SKM-1 (cell line): ENCODE measurements at regions not wholly inside any gene's neighbourhood (a gene's known extent, or its start where the extent isn't known, plus 50 kb on each side); places are given as distances from the start of the nearest gene placed in this dataset.

Experiments
- DNase-seq: peaks from one replicate; lab custom pipeline; 2025; ENCODE audit not compliant: unreplicated experiment; lab: John Stamatoyannopoulos, UW

DNA sequence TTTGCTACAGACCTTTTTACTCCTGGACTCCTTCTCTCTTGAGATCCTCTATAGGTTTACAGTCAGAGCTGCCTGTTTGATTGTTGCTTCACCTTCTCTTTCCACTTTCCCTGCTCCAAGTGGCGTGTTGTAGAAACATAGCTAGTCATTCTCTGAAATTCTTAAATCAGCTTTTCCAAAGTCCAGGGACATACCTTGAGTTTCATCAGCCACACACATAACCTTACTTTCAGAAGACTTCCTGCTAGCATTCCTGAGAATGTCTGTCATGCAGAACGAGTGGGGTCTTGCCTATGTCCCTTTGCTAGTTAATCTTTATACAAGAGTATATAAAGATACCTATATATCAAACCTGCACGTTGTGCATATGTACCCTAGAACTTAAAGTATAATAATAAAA lies 230.3 kb upstream of the ZNF462 start:
- DNase-seq: no peak

DNA sequence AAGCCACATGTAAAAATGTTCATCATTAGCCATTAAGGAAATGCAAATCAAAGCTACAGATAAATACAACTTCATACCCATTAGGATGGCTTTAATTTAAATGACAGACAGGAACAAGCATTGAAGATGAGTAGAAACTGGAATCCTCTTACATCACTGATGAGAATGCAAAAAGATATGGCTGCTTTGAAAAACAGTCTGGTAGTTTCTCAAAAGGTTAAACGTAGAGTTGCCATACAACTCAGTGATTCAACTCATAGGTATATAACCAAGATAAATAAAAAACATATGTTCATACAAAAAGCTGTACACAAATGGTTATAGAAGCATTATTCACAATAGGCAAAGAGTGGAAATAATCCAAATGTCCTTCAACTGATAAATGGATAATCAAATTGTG lies 228.8 kb upstream of the ZNF462 start:
- no peak for DNase-seq

DNA sequence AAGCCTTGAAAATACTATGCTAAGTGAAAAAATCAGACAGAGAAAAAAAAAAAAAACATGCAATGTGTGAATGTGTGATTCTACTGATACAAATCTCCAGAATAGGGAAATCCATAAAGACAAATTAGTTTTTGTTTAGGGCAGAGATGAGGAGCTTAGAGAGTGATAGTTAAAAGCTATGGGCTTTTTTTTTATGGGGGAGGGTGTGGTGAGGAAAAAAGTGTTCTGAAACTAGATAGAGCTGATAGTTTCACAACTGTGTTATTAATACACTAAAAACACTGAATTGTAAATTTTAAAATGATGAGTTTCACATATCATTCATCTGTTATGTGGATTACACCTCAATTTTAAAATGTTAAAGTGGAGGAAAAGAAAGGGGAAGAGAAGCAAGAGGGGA lies 228.3 kb upstream of the ZNF462 start:
- DNase-seq: no peak

DNA sequence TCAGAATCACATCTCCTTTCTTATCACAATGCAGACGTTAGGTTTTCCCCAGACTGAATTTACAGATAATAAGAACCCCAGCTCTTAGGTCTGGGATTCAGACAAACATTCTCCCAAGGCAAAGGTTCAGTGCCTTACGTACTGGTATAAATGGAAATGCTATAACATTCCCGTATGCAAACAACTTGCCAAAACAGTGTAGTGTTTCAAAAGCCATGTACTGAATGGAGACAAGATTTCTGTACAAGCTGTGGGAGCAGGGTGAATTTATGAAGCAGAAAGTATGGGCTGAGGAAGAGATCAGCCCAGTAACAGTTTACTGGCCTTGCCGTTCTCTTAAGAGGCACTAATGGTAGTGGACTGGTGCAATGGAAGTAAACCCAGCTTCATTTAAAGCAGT lies 225.5 kb upstream of the ZNF462 start:
- DNase-seq: no peak

DNA sequence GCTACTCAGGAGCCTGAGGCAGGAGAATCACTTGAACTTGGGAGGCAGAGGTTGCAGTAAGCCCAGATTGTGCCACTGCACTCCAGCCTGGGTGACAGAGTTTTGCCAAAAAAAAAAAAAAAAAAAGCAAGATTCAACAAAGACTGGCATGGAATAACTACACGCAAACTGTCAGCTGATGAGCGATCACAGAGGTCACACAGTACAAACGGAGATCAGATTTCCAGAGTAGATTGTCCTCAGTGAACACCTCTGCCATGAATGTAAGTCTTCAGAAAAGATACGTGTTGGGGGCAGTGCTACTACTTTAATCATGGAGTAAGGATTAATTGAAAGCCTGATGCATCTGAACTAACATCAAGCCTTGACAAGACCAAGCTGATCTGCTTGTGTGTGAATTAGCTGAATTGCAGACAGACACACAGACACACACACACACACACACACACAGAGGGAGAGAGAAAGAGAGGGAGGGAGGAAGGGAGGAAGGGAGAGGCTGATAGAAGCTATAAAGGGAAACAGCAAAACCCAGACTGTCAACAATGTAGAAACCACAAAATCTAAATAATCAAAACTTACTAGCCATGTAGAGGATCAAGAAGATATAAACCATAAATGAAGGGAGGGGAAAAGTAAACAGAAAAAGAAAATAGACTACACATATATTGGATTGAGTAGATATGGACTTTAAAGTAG lies 222.9 kb upstream of the ZNF462 start:
- DNase-seq: no peak

DNA sequence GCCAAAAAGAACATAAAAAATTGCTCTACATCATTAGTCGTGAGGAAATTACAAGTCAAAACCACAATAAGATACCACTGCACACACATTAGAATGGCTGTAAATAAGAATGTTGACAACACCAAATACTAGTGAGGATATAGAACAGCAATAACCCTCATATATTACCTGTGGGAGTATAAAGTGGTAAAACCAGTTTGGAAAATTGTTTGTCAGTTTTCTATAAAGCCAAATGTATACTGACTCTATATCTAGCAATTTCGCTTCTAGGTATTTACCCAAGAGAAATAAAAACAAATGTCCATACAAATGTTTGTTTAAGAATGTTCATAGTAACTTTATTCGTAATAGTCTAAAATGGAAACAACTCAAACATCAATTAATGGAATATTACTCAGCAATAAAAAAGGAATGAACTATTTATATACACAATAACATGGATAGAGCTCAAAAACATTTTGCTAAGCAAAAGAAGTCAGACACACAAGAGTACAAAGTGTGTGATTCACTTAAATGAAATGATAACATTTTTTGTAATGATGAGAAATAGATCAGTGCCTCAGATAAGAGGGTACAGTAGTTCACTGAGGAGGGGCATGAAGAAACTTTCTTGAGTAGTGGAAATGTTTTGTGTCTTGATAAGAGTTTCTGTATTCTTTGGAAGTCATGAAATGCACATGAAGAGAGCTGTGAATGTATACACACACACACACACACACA lies 219.6 kb upstream of the ZNF462 start:
- DNase-seq: no peak

DNA sequence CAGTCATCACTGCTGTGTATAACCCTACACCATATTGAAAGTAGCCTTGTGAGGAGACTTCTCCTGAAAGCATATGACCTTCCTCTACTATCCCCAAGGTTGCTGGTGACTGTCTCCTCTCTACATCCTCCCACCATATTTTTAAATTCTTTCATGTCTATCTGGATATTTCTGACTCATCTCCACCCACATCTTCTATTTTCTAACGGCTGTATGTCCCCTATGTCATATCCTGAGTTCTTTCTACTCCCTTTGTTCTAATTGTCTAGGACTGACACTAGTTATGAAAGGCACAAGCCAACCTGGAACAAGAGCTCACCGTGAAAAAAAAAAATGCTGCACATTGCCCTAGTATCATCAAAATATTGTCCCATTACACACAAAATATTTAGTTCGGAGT lies 218.3 kb upstream of the ZNF462 start:
- no peak for DNase-seq

DNA sequence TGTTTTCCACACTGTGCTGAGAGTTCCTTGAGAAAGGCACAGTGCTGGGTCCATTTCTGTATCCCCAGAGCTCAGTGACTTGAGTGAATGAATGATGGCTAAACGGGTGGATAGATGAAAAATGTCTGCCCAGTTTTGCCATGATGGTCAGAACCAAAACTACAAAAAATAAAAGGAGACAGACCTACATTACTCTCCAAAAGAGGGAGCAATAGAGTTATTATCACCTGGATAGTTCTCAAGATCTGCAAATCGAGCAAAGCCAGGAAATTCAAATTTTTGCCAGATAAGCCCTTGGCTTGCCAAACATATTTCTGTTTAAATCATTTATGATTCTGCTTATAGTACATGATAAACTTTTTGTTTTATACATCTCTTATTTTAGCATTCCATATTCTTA lies 214.2 kb upstream of the ZNF462 start:
- DNase-seq: no peak

DNA sequence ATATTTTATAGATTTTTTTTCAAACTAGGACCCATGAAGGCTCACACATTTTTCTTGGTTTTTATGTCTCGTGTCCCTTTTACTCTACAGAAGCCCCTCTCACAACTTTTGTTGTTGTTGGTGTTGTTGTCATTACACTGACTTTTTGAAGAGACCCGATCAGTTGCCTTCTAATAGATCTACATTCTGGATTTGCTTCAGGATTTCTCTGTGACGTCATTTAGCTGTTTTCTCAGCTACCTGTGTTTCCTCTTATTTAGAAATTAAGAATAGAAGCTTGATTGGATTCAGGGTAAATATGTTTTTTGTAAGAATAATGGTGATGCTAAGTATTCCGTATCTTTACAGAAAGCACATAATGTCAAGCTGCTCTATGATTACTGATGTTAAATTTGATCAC lies 213.3 kb upstream of the ZNF462 start:
- DNase-seq: no peak

DNA sequence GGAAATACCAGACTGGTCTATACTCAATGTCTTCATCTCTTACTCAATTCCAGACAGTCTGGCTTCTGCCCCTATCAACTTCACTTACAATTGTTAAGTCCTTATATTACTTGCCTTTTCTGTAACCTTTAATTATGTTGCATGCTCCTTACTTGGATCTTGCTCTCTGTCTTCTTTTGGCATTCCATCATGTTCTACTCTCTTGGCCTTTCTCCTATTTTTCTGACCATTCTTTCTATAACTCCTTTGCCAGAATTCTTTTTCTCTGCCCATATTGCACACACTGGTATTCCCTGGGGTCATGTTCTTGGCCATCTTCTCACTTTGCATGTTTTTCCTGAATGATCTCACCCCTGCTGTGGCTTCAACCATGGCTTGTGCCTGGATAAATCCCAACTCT lies 209.8 kb upstream of the ZNF462 start:
- DNase-seq: no peak

DNA sequence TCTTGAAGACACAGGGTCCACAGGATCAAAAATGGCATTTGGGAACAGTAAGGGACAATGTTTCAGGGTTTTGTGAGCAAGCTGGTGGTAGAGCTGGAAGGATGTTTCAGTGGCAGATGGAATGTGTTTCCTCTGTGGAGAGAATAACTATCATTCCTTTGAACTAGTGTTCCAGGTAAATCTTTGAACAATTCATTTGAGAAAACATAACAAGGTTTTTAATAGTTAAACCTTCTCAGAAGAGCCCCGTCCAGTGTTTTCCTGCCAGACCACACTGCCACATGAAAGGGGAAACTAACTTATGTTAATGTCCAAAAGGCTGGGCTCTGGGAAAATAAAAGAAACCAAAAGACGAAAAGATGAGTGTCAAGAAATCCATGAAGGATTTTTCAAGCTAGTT lies 207.0 kb upstream of the ZNF462 start:
- no peak for DNase-seq

DNA sequence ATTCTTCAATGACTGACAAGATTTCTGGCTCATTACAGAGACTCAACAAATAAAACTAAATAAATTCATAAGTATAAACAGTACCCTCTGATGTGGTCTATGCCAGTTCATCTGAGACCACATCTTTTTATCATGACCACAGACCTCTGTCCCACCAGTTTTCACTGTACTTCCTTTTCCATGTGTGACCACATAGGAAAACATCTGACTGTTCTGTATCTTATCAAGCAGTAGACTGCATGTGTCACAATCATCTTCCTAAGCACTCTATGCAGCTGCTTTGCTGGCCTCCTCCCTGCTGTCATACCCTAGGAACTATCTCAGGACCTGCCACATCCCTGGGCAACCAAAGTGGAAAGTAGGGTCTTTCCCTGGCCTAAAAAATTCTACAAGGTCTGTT lies 205.0 kb upstream of the ZNF462 start:
- no peak for DNase-seq

DNA sequence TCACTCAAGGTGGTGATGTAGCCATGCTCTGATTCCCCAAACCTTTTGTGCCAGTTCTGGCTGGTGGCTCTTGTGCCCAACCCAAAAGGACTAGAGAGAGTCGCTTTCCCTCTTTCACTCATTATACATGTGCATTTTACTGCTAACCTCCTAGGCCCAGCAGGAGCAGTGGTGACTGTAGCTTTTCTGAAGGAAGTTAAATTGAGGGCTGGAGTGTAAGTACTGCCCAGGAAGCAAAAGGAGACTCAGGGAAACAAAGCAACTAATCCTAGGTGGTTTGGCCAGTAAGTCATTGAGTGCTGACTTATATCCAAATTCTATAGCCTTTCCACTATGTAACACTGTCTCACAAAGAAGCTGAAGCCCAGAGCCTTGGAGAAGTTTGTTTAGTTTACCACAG lies 194.4 kb upstream of the ZNF462 start:
- no peak for DNase-seq

DNA sequence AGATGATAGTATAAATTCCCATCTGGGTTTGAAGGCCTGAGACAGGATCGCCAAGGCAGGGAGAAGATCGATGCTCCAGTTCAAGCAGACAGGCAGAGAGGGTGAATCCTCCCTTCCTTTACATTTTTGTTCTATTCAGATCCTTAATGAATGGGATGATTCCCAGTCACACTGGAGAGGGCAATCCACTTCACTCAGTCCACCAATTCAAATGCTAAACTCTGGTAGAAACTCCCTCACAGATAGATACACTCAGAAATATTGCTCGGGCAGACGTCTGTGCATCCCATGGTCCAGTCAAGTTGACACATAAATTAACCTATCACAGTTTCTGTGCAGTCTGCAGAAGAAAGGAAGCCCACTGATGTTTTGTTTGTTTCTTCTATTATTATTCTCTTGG lies 193.1 kb upstream of the ZNF462 start:
- no peak for DNase-seq

DNA sequence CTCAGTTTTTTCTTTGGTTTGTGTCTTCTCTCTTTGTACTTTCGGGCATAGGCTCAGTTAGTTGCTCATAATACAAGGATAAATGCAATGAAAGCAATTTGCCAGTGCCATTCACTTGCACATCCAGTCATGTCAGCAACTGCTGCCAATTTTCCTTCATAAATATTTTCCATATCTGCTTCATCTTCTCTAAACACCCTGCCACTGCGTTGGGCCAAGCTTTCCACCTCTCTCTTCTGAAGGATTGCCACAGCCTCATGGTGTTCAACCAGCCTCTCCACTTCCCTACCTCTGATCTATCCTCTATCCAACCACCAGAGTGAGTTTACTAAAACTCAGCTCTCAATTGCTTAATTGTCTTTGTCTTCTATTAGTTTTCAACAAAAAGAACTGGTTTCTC lies 192.5 kb upstream of the ZNF462 start:
- no peak for DNase-seq

DNA sequence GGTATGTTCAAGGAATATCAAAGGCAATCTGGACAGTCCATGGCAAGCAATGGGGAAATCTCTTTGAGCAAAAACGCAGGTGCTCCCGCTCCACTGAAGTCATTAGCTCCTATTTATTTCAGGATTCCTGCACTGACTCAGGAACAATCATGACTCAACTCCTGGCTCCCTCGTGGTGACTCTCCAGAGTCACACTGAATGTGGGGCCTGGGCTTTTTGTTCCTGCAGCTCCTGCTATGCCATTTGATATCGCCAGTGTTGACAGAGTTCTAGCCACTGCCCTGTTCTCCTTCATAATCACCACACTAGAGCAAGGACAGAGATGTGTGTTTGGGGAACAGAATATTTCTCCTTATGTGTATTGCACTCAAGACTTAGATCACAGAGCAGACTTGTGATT lies 187.2 kb upstream of the ZNF462 start:
- DNase-seq: no peak

DNA sequence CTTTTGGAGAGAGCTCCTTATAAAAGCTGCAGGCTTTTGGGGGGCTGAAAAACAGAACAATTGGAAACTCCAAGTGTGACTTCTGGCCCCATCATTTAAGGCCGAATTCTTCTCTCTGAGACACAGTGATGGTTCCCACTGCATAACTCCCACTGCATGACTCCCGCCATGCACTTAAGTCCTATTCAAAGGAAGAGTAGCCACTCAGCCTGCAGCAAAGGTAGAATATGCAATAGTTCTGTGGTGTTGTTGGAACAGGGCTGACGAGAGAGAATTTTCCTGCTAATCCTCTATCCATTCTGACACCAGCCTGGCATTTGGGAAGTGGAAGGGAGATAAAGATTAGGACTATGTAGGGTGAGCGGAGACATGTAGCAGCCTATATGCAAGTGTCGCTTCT lies 185.6 kb upstream of the ZNF462 start:
- no peak for DNase-seq

DNA sequence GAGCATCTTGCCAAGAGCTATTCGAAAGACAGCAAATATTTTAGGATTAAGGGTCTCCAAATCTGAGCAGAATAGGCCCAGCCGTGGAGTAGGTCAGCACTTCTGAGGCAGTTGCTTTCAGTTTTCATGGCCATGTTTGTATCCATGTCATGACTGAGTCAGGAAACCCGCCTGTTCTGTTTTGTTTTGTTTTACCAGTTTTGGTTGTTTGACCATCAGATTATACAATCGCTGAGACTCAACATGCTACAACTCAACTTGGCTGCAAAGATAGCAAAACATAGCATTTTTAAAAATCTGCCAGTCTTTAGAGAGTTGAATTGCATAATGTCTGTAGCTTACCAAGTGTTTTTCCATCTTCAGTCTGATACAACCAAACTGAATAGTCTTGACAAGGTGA lies 185.1 kb upstream of the ZNF462 start:
- no peak for DNase-seq

DNA sequence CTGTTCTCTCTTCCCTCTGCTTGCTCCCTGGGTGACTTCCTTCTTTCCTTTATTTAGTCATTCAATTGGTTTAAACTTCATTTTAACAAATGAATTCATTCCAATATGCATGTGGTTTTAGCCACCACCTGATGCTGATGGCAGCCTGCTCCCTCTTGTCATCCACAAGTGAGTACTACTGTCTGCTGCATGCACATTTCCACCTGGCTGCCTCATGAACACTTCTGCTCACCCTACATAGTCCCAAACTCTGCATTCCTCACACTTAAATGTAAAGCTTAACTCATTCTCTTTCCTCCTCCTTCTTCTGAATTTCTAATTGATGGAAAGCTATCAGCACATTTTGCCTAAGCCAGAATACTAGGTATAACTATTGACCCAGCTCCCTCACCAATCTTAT lies 184.7 kb upstream of the ZNF462 start:
- no peak for DNase-seq

DNA sequence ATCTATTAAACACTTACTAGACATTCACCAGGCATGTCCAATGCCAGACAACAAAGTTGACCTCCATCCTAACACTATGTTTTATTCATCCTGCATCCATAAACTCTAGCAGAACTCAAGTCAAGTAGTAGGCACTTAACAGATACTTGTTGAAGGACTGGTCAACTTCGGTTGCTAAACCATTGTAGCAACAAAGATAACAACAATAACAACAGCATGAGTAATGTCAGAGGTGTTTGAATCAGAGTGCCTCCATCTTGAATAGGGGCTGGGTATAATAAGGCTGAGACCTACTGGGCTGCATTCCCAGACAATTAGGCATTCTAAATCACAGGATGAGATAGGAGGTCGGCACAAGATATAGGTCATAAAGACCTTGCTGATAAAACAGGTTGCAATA lies 180.5 kb upstream of the ZNF462 start:
- DNase-seq: no peak

DNA sequence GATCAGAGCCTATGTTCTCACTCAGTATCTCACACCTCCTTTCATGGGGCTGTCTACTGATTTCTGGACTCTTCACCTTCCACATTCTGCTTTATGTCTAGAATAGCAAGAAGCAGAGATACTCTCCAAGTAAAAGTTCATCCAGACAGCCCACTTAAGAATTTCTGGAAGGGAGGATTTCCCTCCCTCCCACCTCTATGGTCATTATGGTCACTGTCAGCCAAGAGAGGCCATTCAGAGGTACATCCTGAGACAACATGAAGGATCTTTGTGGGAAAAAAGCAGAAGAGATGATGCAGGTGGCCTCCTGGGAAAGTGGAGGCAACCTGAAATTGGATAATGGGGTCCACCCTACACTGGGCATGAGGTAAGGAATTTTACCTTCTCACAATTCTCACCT lies 179.5 kb upstream of the ZNF462 start:
- DNase-seq: no peak

DNA sequence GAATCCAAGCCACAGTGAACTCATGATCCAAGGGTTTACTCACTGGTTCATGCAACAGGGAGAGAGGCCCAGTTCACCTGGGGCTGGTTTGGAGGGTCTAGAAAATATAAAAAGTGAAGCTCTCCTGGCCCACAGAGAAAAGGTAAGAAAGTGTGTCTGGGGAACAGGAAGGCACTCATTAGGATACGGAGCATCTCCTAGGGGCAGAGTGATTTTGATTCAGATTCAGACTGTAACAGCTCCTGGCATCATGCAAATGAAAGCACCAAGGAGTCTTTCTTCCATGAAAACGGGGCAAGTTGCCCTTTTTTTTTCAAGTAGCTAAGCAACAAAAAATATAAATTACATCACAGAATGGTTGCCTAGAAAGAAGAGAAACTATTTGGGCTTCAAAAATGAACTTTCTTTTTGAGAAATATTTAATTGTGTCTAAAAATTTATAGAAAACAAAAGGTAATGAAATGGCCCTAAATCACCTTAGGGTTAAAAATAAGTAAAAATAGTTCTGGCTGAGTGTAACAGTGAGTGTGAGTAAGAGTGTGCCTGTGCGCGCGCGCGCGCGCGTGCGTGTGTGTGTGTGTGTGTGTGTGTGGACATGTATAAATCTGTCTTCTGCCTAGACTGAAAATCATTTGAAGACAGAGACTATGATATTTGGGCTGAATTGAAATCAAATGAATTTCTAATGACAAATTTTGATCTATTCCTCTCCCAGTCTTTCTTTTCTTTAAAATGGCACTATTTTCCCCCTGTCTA lies 177.8 kb upstream of the ZNF462 start:
- no peak for DNase-seq
